ENCODE measurements at regions not wholly inside any gene's neighbourhood (a gene's known extent, or its start where the extent isn't known, plus 50 kb on each side); places are given as distances from the start of the nearest gene placed in this dataset.

DNA sequence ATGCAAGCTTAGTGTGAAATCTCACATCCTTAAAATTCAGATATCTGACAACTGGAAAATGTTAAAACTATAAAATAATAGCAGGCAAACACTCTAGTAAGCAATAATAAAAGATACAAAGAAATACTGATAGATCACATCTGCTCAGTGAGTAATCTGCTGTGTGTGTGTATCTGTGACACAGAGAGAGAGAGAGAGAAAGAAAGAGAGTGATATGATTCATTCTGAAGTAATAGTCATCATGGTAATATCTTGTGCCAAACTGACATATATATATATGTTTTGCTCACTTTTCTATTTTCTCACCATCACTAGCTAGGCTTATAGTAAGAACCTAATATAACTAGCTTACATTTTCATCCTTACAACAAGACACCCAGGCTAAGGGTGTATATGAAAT lies 288.0 kb upstream of the SLITRK6 start:
- no peaks in the 10 kb centered on the region for H3K27me3 ChIP-seq (ENCODE audit: insufficient read depth, low read depth)
- no peaks in the 10 kb centered on the region for H4K20me1 ChIP-seq (ENCODE audit: insufficient read depth)
- no peak overlapping the region for H3K4me2 ChIP-seq
- H3K4me3 ChIP-seq (IDR thresholded peaks at IDR 0.05; ENCODE audit: insufficient read depth, low read depth, low read length), result no peak overlapping the region
- H2AFZ ChIP-seq (ENCODE audit: low read depth), result no peak overlapping the region
- no peak overlapping the region for H3K9ac ChIP-seq
- TF ChIP-seq, protein P1, sequence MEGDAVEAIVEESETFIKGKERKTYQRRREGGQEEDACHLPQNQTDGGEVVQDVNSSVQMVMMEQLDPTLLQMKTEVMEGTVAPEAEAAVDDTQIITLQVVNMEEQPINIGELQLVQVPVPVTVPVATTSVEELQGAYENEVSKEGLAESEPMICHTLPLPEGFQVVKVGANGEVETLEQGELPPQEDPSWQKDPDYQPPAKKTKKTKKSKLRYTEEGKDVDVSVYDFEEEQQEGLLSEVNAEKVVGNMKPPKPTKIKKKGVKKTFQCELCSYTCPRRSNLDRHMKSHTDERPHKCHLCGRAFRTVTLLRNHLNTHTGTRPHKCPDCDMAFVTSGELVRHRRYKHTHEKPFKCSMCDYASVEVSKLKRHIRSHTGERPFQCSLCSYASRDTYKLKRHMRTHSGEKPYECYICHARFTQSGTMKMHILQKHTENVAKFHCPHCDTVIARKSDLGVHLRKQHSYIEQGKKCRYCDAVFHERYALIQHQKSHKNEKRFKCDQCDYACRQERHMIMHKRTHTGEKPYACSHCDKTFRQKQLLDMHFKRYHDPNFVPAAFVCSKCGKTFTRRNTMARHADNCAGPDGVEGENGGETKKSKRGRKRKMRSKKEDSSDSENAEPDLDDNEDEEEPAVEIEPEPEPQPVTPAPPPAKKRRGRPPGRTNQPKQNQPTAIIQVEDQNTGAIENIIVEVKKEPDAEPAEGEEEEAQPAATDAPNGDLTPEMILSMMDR (conservative IDR thresholded peaks at IDR 0.05; ENCODE audit: low read depth, low read length), result no peak
- no peaks in the 10 kb centered on the region for H3K4me1 ChIP-seq (ENCODE audit: low read depth, poor library complexity, severe bottlenecking)
- no peaks in the 10 kb centered on the region for H3K36me3 ChIP-seq (ENCODE audit: insufficient read depth)
- no peaks in the 10 kb centered on the region for H3K79me2 ChIP-seq (ENCODE audit: insufficient read depth, low read depth)
- no peak overlapping the region for H3K27ac ChIP-seq

DNA sequence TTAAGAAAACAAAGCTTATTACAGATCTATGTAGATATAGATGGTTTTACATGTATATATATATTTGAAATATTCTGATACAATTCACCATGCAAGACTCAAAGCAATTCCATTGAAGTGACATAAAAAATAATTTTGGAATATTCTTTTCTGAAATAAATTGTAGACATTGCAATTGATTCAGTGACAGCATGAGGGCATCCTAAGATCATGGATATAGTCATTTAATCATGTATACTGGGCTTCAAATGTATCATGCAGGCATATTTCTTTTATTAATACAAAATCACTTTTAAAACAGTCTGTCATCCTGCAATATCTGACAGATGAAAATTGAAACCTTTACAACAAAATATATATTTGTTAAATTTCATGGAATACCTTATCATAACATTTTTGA lies 286.7 kb upstream of the SLITRK6 start:
- no peaks in the 10 kb centered on the region for H3K79me2 ChIP-seq (ENCODE audit: insufficient read depth, low read depth)
- H3K36me3 ChIP-seq (ENCODE audit: insufficient read depth), result no peaks in the 10 kb centered on the region
- no peaks in the 10 kb centered on the region for H3K27me3 ChIP-seq (ENCODE audit: insufficient read depth, low read depth)
- no peak overlapping the region for H3K27ac ChIP-seq
- TF ChIP-seq, protein P1 (conservative IDR thresholded peaks at IDR 0.05; ENCODE audit: low read depth, low read length), result no peak
- H4K20me1 ChIP-seq (ENCODE audit: insufficient read depth), result no peaks in the 10 kb centered on the region
- H3K4me3 ChIP-seq (IDR thresholded peaks at IDR 0.05; ENCODE audit: insufficient read depth, low read depth, low read length), result no peak overlapping the region
- H3K4me2 ChIP-seq, result no peak overlapping the region
- no peak overlapping the region for H3K9ac ChIP-seq
- no peaks in the 10 kb centered on the region for H3K4me1 ChIP-seq (ENCODE audit: low read depth, poor library complexity, severe bottlenecking)
- H2AFZ ChIP-seq (ENCODE audit: low read depth), result no peak overlapping the region

DNA sequence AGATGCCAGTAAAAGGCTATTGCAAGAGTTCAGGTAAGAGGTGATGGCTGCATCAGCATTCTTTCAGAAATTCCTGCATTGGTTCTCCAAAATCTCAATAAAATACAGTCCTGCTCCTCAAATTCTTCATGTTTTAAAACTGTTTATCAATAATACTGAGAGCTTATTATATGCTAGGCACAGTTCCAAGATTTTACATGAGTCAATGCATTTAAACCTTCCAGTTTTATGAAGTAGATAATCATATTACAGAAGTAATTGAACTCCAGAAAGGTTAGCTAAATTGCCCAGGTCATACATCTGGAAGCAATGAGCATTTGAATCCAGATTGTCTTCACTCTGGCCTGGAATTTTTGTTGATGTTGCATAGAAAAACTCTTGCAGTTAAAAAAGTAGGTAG lies 282.9 kb upstream of the SLITRK6 start:
- Histone ChIP-seq H3K36me3 (ENCODE audit: insufficient read depth) (no peaks in the 10 kb centered on the region), H3K4me2 (no peak overlapping the region), H4K20me1 (ENCODE audit: insufficient read depth) (no peaks in the 10 kb centered on the region), H3K4me1 (ENCODE audit: low read depth, poor library complexity, severe bottlenecking) (no peaks in the 10 kb centered on the region), H3K9ac (no peak overlapping the region), H3K27ac (no peak overlapping the region), H3K4me3 (IDR thresholded peaks at IDR 0.05; ENCODE audit: insufficient read depth, low read depth, low read length) (no peak overlapping the region), H3K79me2 (ENCODE audit: insufficient read depth, low read depth) (no peaks in the 10 kb centered on the region), H2AFZ (ENCODE audit: low read depth) (no peak overlapping the region), H3K27me3 (ENCODE audit: insufficient read depth, low read depth) (no peaks in the 10 kb centered on the region)
- TF ChIP-seq, protein P1 (conservative IDR thresholded peaks at IDR 0.05; ENCODE audit: low read depth, low read length), result no peak

DNA sequence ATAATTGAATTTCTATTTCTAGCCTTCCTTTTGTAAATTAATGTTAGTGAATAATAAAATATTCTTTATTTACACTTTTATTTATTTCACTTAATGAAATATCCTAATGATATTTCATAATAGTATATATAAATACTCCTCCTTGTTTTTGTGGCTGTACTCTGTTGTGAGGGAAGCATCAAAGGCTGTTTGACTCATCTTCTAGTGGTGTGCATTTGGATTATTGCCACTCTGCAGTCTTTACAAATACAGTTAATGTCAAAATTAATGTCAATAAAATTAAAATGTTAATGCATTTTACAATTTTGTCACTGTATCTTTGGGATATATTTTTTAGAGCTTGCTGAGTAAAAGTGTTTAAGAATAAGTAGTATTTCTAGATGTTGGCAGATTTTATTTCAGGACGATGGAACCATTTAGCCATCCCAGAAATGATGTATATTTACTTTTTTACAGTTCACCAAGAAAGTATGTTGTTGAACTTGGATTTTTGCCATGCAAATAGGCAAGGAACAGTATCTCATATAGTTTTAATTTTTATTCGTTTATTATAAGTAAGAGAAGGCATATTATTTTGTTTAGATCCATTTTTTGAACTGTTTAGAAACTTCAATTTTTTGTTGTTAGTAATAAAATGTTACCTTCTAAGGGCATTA lies 281.2 kb upstream of the SLITRK6 start:
- TF ChIP-seq, protein P1 (conservative IDR thresholded peaks at IDR 0.05; ENCODE audit: low read depth, low read length), result no peak
- no peaks in the 10 kb centered on the region for H4K20me1 ChIP-seq (ENCODE audit: insufficient read depth)
- H3K4me1 ChIP-seq (ENCODE audit: low read depth, poor library complexity, severe bottlenecking), result no peaks in the 10 kb centered on the region
- H2AFZ ChIP-seq (ENCODE audit: low read depth), result no peak overlapping the region
- H3K4me3 ChIP-seq (IDR thresholded peaks at IDR 0.05; ENCODE audit: insufficient read depth, low read depth, low read length), result no peak overlapping the region
- H3K79me2 ChIP-seq (ENCODE audit: insufficient read depth, low read depth), result no peaks in the 10 kb centered on the region
- H3K27me3 ChIP-seq (ENCODE audit: insufficient read depth, low read depth), result no peaks in the 10 kb centered on the region
- H3K27ac ChIP-seq, result no peak overlapping the region
- H3K36me3 ChIP-seq (ENCODE audit: insufficient read depth), result no peaks in the 10 kb centered on the region
- no peak overlapping the region for H3K4me2 ChIP-seq
- no peak overlapping the region for H3K9ac ChIP-seq

Measured in KMS-11 (cell line).